ACHN (cell line): ENCODE measurements at regions not wholly inside any gene's neighbourhood (a gene's known extent, or its start where the extent isn't known, plus 50 kb on each side); places are given as distances from the start of the nearest gene placed in this dataset.
"Not testable (repeated sequence)": the region's sequence is repeated elsewhere in the genome, so short reads cannot be mapped to it uniquely, and the experiment has no call there.

Source experiments
- DNase-seq: peaks from one replicate; pipeline ENCODE4 v3.0.0-alpha.2; 2015
- in situ Hi-C: cut with HindIII; loops from 2 replicates; pipeline ENCODE4 v1.10.0; 2017; ENCODE audit warnings: low sequenced_read_pairs, low pct_ligation_motif_present, low pct_unique_long_range_greater_than_20kb

- DNase-seq = no peak
- in situ Hi-C loops = no loop called here
Measured at GRCh38 chr17:28247671-28248555, 71.1 kb upstream of the TMEM97 start.

GRCh38 chr17:28249706-28250105, 69.3 kb upstream of the TMEM97 start:
- in situ Hi-C loops = no loop called here
- DNase-seq = no peak

GRCh38 chr17:28252436-28252835, 66.6 kb upstream of the TMEM97 start:
- peak; percentile 42 for DNase-seq
- in situ Hi-C loops = no loop called here

GRCh38 chr17:28253663-28254062, 65.3 kb upstream of the TMEM97 start:
- in situ Hi-C loops = no loop called here

GRCh38 chr17:28255616-28256015, 63.4 kb upstream of the TMEM97 start:
- DNase-seq = no peak
- in situ Hi-C loops = no loop called here

More at GRCh38 chr17:28253663-28254062, 65.3 kb upstream of the TMEM97 start:
- DNase-seq = no peak

- in situ Hi-C loops = no loop called here
Measured at GRCh38 chr17:28256370-28256769, 62.6 kb upstream of the TMEM97 start.

GRCh38 chr17:28256881-28257280, 62.1 kb upstream of the TMEM97 start:
- in situ Hi-C loops = no loop called here

More at GRCh38 chr17:28256370-28256769, 62.6 kb upstream of the TMEM97 start:
- DNase-seq = no peak

GRCh38 chr17:28258347-28258887, 60.6 kb upstream of the TMEM97 start:
- DNase-seq = peak; percentile 78
- in situ Hi-C loops = no loop called here

More at GRCh38 chr17:28256881-28257280, 62.1 kb upstream of the TMEM97 start:
- DNase-seq = no peak

GRCh38 chr17:28261219-28261618, 57.8 kb upstream of the TMEM97 start:
- no peak for DNase-seq
- in situ Hi-C loops = no loop called here

- DNase-seq, in situ Hi-C loops: not testable (repeated sequence)
Measured at GRCh38 chr17:28262123-28262745, 56.8 kb upstream of the TMEM97 start.

GRCh38 chr17:28264902-28265548, 54.0 kb upstream of the TMEM97 start:
- in situ Hi-C loops, DNase-seq: not testable (repeated sequence)

GRCh38 chr17:28265856-28266546, 53.0 kb upstream of the TMEM97 start:
- in situ Hi-C loops, DNase-seq: not testable (repeated sequence)

- in situ Hi-C loops, DNase-seq: not testable (repeated sequence)
Measured at GRCh38 chr17:28266547-28266920, 52.5 kb upstream of the TMEM97 start.

- in situ Hi-C loops = not testable (repeated sequence)
Measured at GRCh38 chr17:28266926-28267719, 51.9 kb upstream of the TMEM97 start.

GRCh38 chr17:28267720-28268609, 51.0 kb upstream of the TMEM97 start:
- in situ Hi-C loops = no loop called here
- no peak for DNase-seq

More at GRCh38 chr17:28266926-28267719, 51.9 kb upstream of the TMEM97 start:
- DNase-seq = not testable (repeated sequence)

- in situ Hi-C loops = no loop called here
- DNase-seq = no peak
Measured at GRCh38 chr17:28268610-28269313, 50.2 kb upstream of the TMEM97 start.
